PC-3 (cell line): ENCODE measurements at regions not wholly inside any gene's neighbourhood (a gene's known extent, or its start where the extent isn't known, plus 50 kb on each side); places are given as distances from the start of the nearest gene placed in this dataset.
A peak's percentile ranks its signal among the peaks of the same experiment; 100 is the strongest.

Experiments used
- ATAC-seq: fragments of 200-7000 bp; cut with Tn5 transposase; 2 replicates; pipeline ENCODE4 v1.9.1; 2020; ENCODE audit warnings: mild to moderate bottlenecking, moderate library complexity
- BruUV-seq: library from RNA; stranded (reverse); fragments of 400-500 nt; replicated peaks from 2 replicates; lab custom pipeline; 2021; lab: Mats Ljungman, UMichigan
- CTCF ChIA-PET: fragments of 300-600 bp; sonication (Branson Sonifier 250); formaldehyde crosslinking; loops from one replicate; lab custom pipeline; 2022; ENCODE audit warnings: antibody characterized with exemption; lab: Charles Lee
- POLR2A ChIA-PET: fragments of 300-600 bp; sonication (Branson Sonifier 250); formaldehyde crosslinking; loops from one replicate; lab custom pipeline; 2022; ENCODE audit warnings: antibody characterized with exemption; ENCODE audit not compliant: unreplicated experiment; lab: Charles Lee
- DNase-seq: peaks from one replicate; pipeline ENCODE4 v3.0.0-alpha.2; 2015
- H2AFZ ChIP-seq: fragments of 300-600 bp; sonication (generic); 2 replicates; pipeline ENCODE4 v1.6.0; 2016; ENCODE audit warnings: antibody characterized with exemption, low read length
- H3F3A ChIP-seq: fragments of 300-600 bp; sonication (generic); one replicate; pipeline ENCODE4 v1.6.0; 2017; ENCODE audit warnings: antibody characterized with exemption, low read length, control low read depth, mild to moderate bottlenecking; ENCODE audit not compliant: unreplicated experiment
- H3K27ac ChIP-seq: fragments of 300-600 bp; sonication (generic); 2 replicates; pipeline ENCODE4 v1.5.1; 2016; ENCODE audit warnings: mild to moderate bottlenecking, low read length
- H3K27me3 ChIP-seq: fragments of 300-600 bp; sonication (generic); 2 replicates; pipeline ENCODE4 v1.6.1; 2016; ENCODE audit warnings: low read length, mixed read lengths
- H3K36me3 ChIP-seq: fragments of 300-600 bp; sonication (generic); 2 replicates; pipeline ENCODE4 v1.6.1; 2016; ENCODE audit warnings: low read depth, mixed run types, low read length, mixed read lengths
- H3K4me1 ChIP-seq: fragments of 300-600 bp; sonication (generic); 2 replicates; pipeline ENCODE4 v1.5.1; 2016; ENCODE audit warnings: low read length; ENCODE audit not compliant: insufficient read depth
- H3K4me2 ChIP-seq: fragments of 300-600 bp; sonication (generic); 2 replicates; pipeline ENCODE4 v1.6.0; 2016; ENCODE audit warnings: low read length
- H3K4me3 ChIP-seq: fragments of 300-600 bp; sonication (generic); 2 replicates; pipeline ENCODE4 v1.5.1; 2016; ENCODE audit warnings: mild to moderate bottlenecking, low read length, mixed read lengths
- H3K79me2 ChIP-seq: fragments of 300-600 bp; sonication (generic); 2 replicates; pipeline ENCODE4 v1.6.1; 2017; ENCODE audit warnings: low read length, mixed read lengths
- H3K9ac ChIP-seq: fragments of 300-600 bp; sonication (generic); 2 replicates; pipeline ENCODE4 v1.6.0; 2016; ENCODE audit warnings: mild to moderate bottlenecking, low read length
- H3K9me2 ChIP-seq: fragments of 300-600 bp; sonication (generic); replicated peaks from 2 replicates; pipeline ENCODE4 v1.6.1; 2016; ENCODE audit warnings: mixed run types, low read length, mixed read lengths
- H3K9me3 ChIP-seq: fragments of 300-600 bp; sonication (generic); 2 replicates; pipeline ENCODE4 v1.6.1; 2016; ENCODE audit warnings: low read length, mixed read lengths
- H4K20me1 ChIP-seq: fragments of 300-600 bp; sonication (generic); 2 replicates; pipeline ENCODE4 v1.6.1; 2016; ENCODE audit warnings: low read length, mixed read lengths
- CTCF ChIP-seq: fragments of 300-600 bp; sonication (generic); conservative IDR thresholded peaks from 2 replicates; pipeline ENCODE4 v1.5.1; 2017; ENCODE audit warnings: antibody characterized with exemption, low read depth, mild to moderate bottlenecking, low read length
- EZH2 ChIP-seq: fragments of 300-600 bp; sonication (generic); IDR thresholded peaks from one replicate; pipeline ENCODE4 v1.6.1; 2017; ENCODE audit warnings: antibody characterized with exemption, mild to moderate bottlenecking, low read length; ENCODE audit not compliant: unreplicated experiment
- EZH2phosphoT487 ChIP-seq: fragments of 300-600 bp; sonication (generic); IDR thresholded peaks from 2 replicates; pipeline ENCODE4 v1.6.1; 2018; ENCODE audit warnings: mild to moderate bottlenecking, antibody characterized with exemption, low read length, borderline replicate concordance
- intact Hi-C: fragments of 100-400 bp; cut with micrococcal nuclease; formaldehyde crosslinking; loops from 2 replicates; pipeline ENCODE4 v1.9.0; 2023

GRCh38 chr6:155881826-155882526, 426.3 kb upstream of the NOX3 start:
- H3K9me2 ChIP-seq: no peaks in the 10 kb centered on the region
- H3K9ac ChIP-seq: no peak overlapping the region
- no peaks in the 10 kb centered on the region for H3F3A ChIP-seq
- H3K79me2 ChIP-seq: no peaks in the 10 kb centered on the region
- peaks cover 14% of the 10 kb centered on the region; the same call in 1 of the 2 replicates for H3K4me1 ChIP-seq
- H3K4me3 ChIP-seq: no peak overlapping the region
- intact Hi-C loops: no loop called here
- H3K27ac ChIP-seq: no peak overlapping the region
- no TSS peak for BruUV-seq
- no peak for TF ChIP-seq EZH2phosphoT487
- TF ChIP-seq CTCF: no peak
- no peak for TF ChIP-seq EZH2
- ATAC-seq: no peak
- H3K4me2 ChIP-seq: no peak overlapping the region
- no peaks in the 10 kb centered on the region for H3K36me3 ChIP-seq
- CTCF ChIA-PET: no interaction called here
- no peaks in the 10 kb centered on the region for H4K20me1 ChIP-seq
- no peaks in the 10 kb centered on the region for H3K27me3 ChIP-seq
- DNase-seq: no peak
- H2AFZ ChIP-seq: no peak overlapping the region
- POLR2A ChIA-PET: no interaction called here
- no peaks in the 10 kb centered on the region for H3K9me3 ChIP-seq

- intact Hi-C loops: no loop called here
These were observed 425.3 kb upstream of the NOX3 start for GRCh38 chr6:155880900-155881299.

More at GRCh38 chr6:155880900-155881299, 425.3 kb upstream of the NOX3 start:
- Histone ChIP-seq H3K9me2 (no peaks in the 10 kb centered on the region), H3K27me3 (no peaks in the 10 kb centered on the region), H4K20me1 (no peaks in the 10 kb centered on the region), H3K9ac (no peak overlapping the region), H3F3A (no peaks in the 10 kb centered on the region), H3K4me3 (no peak overlapping the region), H3K79me2 (no peaks in the 10 kb centered on the region), H3K27ac (no peak overlapping the region), H3K9me3 (no peaks in the 10 kb centered on the region), H3K4me2 (peak overlapping the region; percentile 33; the same call in 1 of the 2 replicates), H3K36me3 (no peaks in the 10 kb centered on the region), H3K4me1 (peaks cover 14% of the 10 kb centered on the region; the same call in 1 of the 2 replicates), H2AFZ (0 out of 2 replicates have a peak overlapping the region, but pooled peaks have one; percentile 23)
- no TSS peak for BruUV-seq
- DNase-seq: peak; percentile 55
- TF ChIP-seq EZH2 (no peak), CTCF (no peak), EZH2phosphoT487 (no peak)
- ChIA-PET CTCF (no interaction called here), POLR2A (no interaction called here)
- peak; percentile 67 for ATAC-seq
